K562 (cell line): ENCODE measurements at regions not wholly inside any gene's neighbourhood (a gene's known extent, or its start where the extent isn't known, plus 50 kb on each side); places are given as distances from the start of the nearest gene placed in this dataset.
"Not testable (repeated sequence)": the region's sequence is repeated elsewhere in the genome, so short reads cannot be mapped to it uniquely, and the experiment has no call there.

ENCODE experiments used
- BRD9 ChIP-seq: fragments of 450-650 bp; IDR thresholded peaks from 2 replicates; pipeline ENCODE4 v1.6.1; 2018; ENCODE audit warnings: low read depth; ENCODE audit not compliant: partially characterized antibody
- EP400 ChIP-seq: fragments of 450-650 bp; IDR thresholded peaks from 2 replicates; pipeline ENCODE4 v1.6.1; 2017; ENCODE audit warnings: antibody characterized with exemption, mild to moderate bottlenecking, moderate library complexity
- GABPA ChIP-seq: fragments of 200-800 bp; sonication (Bioruptor generic); conservative IDR thresholded peaks from 2 replicates; pipeline ENCODE4 v1.6.1; 2016; ENCODE audit warnings: low read depth, missing genetic modification characterization, missing compliant biosample characterization
- HCFC1 ChIP-seq: IDR thresholded peaks from 2 replicates; pipeline ENCODE4 v1.6.1; 2012; ENCODE audit warnings: low read depth, low read length, improper control_type of control experiment
- JUND ChIP-seq, 2 experiments: IDR thresholded peaks; 2 replicates in 1 of 2; 3 replicates in 1 of 2; pipeline ENCODE4 v1.6.1; 2011; ENCODE audit warnings: borderline replicate concordance in 2 of 2, low read depth in 2 of 2, low read length in 2 of 2, improper control_type of control experiment in 1 of 2, missing biosample characterization in 1 of 2, missing genetic modification characterization in 1 of 2, missing genetic modification reagents in 1 of 2
- L3MBTL2 ChIP-seq: fragments of 450-650 bp; IDR thresholded peaks from 2 replicates; pipeline ENCODE4 v1.6.1; 2016; ENCODE audit warnings: mild to moderate bottlenecking, moderate library complexity
- MAZ ChIP-seq, 2 experiments: fragments of 450-650 bp in 1 of 2; sonication (generic) in 1 of 2; formaldehyde crosslinking; IDR thresholded peaks in 1 of 2; conservative IDR thresholded peaks in 1 of 2; 2 replicates each; pipeline versions ENCODE4 v1.4.0 to v1.5.0; 2020; ENCODE audit warnings: mild to moderate bottlenecking in 1 of 2, missing genetic modification reagents in 1 of 2
- PHF8 ChIP-seq: fragments of 200-600 bp; sonication (generic); IDR thresholded peaks from 2 replicates; pipeline ENCODE4 v1.6.1; 2012; ENCODE audit warnings: mixed run types, mild to moderate bottlenecking, inconsistent platforms, low read length, moderate library complexity, borderline replicate concordance
- SIN3A ChIP-seq, 2 experiments: fragments of 150-350 bp in 1 of 2; IDR thresholded peaks; 2 replicates each; pipeline ENCODE4 v1.6.1; 2011 to 2016; ENCODE audit warnings: borderline replicate concordance in 2 of 2, low read depth in 2 of 2, low read length in 2 of 2, mild to moderate bottlenecking in 2 of 2, moderate library complexity in 2 of 2; ENCODE audit not compliant: control insufficient read depth in 1 of 2
- SMAD4 ChIP-seq: fragments of 250-450 bp; sonication (Bioruptor Pico); conservative IDR thresholded peaks from 2 replicates; pipeline ENCODE4 v1.8.0; 2021; ENCODE audit warnings: inconsistent platforms, mild to moderate bottlenecking, moderate library complexity
- ZFX ChIP-seq: sonication (generic); formaldehyde crosslinking; IDR thresholded peaks from 2 replicates; pipeline ENCODE4 v1.8.0; 2022; ENCODE audit warnings: mild to moderate bottlenecking, missing genetic modification reagents, moderate library complexity
- ZNF583 ChIP-seq: fragments of 250-450 bp; sonication (Bioruptor Pico); IDR thresholded peaks from 2 replicates; pipeline ENCODE4 v1.4.0; 2020
- TF ChIP-seq, protein P1 (sequence below), 2 experiments: fragments of 450-650 bp; IDR thresholded peaks; 2 replicates each; pipeline ENCODE4 v1.6.1; 2016
- TF ChIP-seq, protein P2 (sequence below): fragments of 250-450 bp; sonication (Bioruptor Pico); IDR thresholded peaks from 2 replicates; pipeline ENCODE4 v1.4.0; 2020; ENCODE audit warnings: mild to moderate bottlenecking
- TF ChIP-seq, protein P3 (sequence below): fragments of 450-650 bp; IDR thresholded peaks from 2 replicates; pipeline ENCODE4 v1.6.1; 2016
- TF ChIP-seq, protein P4 (sequence below), 2 experiments: IDR thresholded peaks; 2 replicates each; pipeline ENCODE4 v1.6.1; 2011; ENCODE audit warnings: borderline replicate concordance in 1 of 2, control low read depth in 1 of 2, low read depth in 1 of 2, low read length in 1 of 2, mild to moderate bottlenecking in 1 of 2, mixed read lengths in 1 of 2, moderate library complexity in 1 of 2; ENCODE audit not compliant: insufficient read depth in 1 of 2, insufficient read length in 1 of 2, poor library complexity in 1 of 2, severe bottlenecking in 1 of 2; ENCODE audit errors: extremely low read depth in 1 of 2

DNA sequence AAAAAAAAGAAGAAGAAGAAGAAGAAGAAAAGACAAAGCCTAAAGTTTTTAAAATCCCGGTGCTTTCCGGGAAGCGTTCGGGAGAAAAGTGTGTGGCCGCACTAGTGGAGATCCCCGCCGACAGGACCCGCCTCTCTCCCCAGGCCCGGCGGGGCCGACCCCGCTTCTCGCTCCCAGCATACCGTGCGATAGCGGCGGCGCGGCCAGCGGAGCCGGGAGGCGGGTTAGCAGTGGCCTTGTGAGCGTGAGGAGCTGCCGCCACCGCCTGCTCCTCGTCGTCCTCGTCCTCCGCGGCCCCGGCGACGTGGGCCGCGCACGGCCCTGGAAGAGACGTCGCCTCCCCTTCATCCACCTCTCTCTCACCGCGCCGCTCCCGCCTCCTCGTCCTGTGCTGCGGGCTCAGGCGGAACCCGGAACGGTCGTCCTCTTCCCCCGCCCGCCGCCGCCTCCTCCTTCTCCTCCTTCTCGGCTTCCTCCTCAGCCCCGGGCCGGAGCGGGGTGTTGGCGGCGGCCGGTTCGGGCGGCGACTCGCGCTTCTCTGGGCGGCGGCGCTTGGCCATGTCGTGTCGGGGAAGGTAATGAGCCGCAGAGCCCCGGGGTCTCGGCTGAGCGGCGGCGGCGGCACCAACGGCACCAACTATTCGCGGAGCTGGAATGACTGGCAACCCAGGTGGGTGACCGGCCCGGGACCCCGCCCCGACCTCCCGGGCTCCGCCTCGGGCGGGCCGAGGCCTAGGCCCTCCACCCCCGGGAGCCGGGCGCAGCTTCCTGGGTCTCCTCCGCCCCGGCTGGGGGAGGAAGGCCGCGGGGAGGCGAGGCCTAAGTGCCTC is 62.6 kb upstream of the CDR2 start (continued):
- TF ChIP-seq JUND (IDR thresholded peaks at IDR 0.05; ENCODE audit: borderline replicate concordance, low read depth, low read length) (0 out of 2 replicates have a peak, but pooled peaks have one; percentile 3), MAZ (CRISPR knock-in tag; conservative IDR thresholded peaks at IDR 0.05 in 1 of 2, IDR thresholded peaks at IDR 0.05 in 1 of 2) (0 out of 4 replicates have a peak, but pooled peaks of 1 of the 2 experiments have one; percentile 71), PHF8 (peak; percentile 70; the same call in 1 of the 2 replicates), SMAD4 (CRISPR knock-in tag) (peak; percentile 50; the same call in 1 of the 2 replicates), ZNF583 (CRISPR knock-in tag) (peak; percentile 61; the same call in 1 of the 2 replicates), ZFX (CRISPR knock-in tag) (peak; percentile 83), BRD9 (peak; percentile 54), HCFC1 (0 out of 2 replicates have a peak, but pooled peaks have one; percentile 23), EP400 (peak; percentile 76), SIN3A (IDR thresholded peaks at IDR 0.05; ENCODE audit: borderline replicate concordance in 2 of 2, control insufficient read depth in 1 of 2, low read depth in 2 of 2, low read length in 2 of 2) (peak in 1 of 2 experiments; percentile 43; a peak in 1 of 4 replicates), L3MBTL2 (peak; percentile 73; the same call in 1 of the 2 replicates), GABPA (0 out of 2 replicates have a peak, but pooled peaks have one; percentile 16)
- not testable (repeated sequence) for TF ChIP-seq JUND (tag; IDR thresholded peaks at IDR 0.05; ENCODE audit: borderline replicate concordance, low read depth, low read length)
- TF ChIP-seq, protein P1, sequence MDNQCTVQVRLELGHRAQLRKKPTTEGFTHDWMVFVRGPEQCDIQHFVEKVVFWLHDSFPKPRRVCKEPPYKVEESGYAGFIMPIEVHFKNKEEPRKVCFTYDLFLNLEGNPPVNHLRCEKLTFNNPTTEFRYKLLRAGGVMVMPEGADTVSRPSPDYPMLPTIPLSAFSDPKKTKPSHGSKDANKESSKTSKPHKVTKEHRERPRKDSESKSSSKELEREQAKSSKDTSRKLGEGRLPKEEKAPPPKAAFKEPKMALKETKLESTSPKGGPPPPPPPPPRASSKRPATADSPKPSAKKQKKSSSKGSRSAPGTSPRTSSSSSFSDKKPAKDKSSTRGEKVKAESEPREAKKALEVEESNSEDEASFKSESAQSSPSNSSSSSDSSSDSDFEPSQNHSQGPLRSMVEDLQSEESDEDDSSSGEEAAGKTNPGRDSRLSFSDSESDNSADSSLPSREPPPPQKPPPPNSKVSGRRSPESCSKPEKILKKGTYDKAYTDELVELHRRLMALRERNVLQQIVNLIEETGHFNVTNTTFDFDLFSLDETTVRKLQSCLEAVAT (IDR thresholded peaks at IDR 0.05) = peak in 1 of 2 experiments; percentile 36; a peak in 1 of 4 replicates
- TF ChIP-seq, protein P2, sequence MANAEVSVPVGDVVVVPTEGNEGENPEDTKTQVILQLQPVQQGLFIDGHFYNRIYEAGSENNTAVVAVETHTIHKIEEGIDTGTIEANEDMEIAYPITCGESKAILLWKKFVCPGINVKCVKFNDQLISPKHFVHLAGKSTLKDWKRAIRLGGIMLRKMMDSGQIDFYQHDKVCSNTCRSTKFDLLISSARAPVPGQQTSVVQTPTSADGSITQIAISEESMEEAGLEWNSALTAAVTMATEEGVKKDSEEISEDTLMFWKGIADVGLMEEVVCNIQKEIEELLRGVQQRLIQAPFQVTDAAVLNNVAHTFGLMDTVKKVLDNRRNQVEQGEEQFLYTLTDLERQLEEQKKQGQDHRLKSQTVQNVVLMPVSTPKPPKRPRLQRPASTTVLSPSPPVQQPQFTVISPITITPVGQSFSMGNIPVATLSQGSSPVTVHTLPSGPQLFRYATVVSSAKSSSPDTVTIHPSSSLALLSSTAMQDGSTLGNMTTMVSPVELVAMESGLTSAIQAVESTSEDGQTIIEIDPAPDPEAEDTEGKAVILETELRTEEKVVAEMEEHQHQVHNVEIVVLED (CRISPR knock-in tag) = peak; percentile 60
- TF ChIP-seq, protein P3, sequence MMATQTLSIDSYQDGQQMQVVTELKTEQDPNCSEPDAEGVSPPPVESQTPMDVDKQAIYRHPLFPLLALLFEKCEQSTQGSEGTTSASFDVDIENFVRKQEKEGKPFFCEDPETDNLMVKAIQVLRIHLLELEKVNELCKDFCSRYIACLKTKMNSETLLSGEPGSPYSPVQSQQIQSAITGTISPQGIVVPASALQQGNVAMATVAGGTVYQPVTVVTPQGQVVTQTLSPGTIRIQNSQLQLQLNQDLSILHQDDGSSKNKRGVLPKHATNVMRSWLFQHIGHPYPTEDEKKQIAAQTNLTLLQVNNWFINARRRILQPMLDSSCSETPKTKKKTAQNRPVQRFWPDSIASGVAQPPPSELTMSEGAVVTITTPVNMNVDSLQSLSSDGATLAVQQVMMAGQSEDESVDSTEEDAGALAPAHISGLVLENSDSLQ = peak; percentile 12; the same call in 1 of the 2 replicates
- TF ChIP-seq, protein P4, sequence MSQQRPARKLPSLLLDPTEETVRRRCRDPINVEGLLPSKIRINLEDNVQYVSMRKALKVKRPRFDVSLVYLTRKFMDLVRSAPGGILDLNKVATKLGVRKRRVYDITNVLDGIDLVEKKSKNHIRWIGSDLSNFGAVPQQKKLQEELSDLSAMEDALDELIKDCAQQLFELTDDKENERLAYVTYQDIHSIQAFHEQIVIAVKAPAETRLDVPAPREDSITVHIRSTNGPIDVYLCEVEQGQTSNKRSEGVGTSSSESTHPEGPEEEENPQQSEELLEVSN (IDR thresholded peaks at IDR 0.05; ENCODE audit: borderline replicate concordance in 1 of 2, extremely low read depth in 1 of 2, insufficient read depth in 1 of 2, insufficient read length in 1 of 2, low read depth in 1 of 2, low read length in 1 of 2, poor library complexity in 1 of 2, severe bottlenecking in 1 of 2) = peak; percentile 55 to 66
